B cell (primary cell): ENCODE measurements at regions not wholly inside any gene's neighbourhood (a gene's known extent, or its start where the extent isn't known, plus 50 kb on each side); places are given as distances from the start of the nearest gene placed in this dataset.

Source experiments
- ATAC-seq: fragments of 200-7000 bp; cut with Tn5 transposase; one replicate; pipeline ENCODE4 v1.10.0; 2021; ENCODE audit warnings: low read depth, mild to moderate bottlenecking, moderate number of reproducible peaks, moderate library complexity
- CTCF ChIA-PET: fragments of 350-600 bp; sonication (Branson Sonifier 250); formaldehyde crosslinking; loops from one replicate; lab custom pipeline; 2021; ENCODE audit warnings: antibody characterized with exemption, inconsistent platforms; lab: Charles Lee
- POLR2A ChIA-PET: fragments of 350-600 bp; sonication (Branson Sonifier 250); formaldehyde crosslinking; loops from one replicate; lab custom pipeline; 2021; ENCODE audit warnings: antibody characterized with exemption; lab: Charles Lee
- DNase-seq: peaks from one replicate; pipeline ENCODE4 v3.0.0; 2013
- H2AFZ ChIP-seq: 2 replicates; pipeline ENCODE4 v1.6.1; 2012; ENCODE audit warnings: mild to moderate bottlenecking, low read depth, low read length; ENCODE audit not compliant: insufficient read depth, poor library complexity, severe bottlenecking
- H3K27ac ChIP-seq, 2 donors: 1 replicate in 1 of 2; 2 replicates in 1 of 2; pipeline ENCODE4 v1.5.1; 2012 to 2013; ENCODE audit warnings: low read length in 2 of 2, mild to moderate bottlenecking in 2 of 2, moderate library complexity in 1 of 2
- H3K27me3 ChIP-seq, 4 experiments: fragments of 200-600 bp in 1 of 4; sonication (generic) in 1 of 4; replicated peaks in 1 of 4; 1 replicate in 2 of 4; 2 replicates in 2 of 4; pipeline versions ENCODE4 v1.6.1 to v1.7.0; 2013 to 2016; ENCODE audit warnings: low read length in 3 of 4, mild to moderate bottlenecking in 2 of 4, mixed read lengths in 1 of 4, moderate library complexity in 1 of 4; ENCODE audit not compliant: insufficient read depth in 4 of 4, control insufficient read depth in 3 of 4; ENCODE audit errors: control extremely low read depth in 1 of 4
- H3K36me3 ChIP-seq, 2 experiments: replicated peaks in 1 of 2; 1 replicate in 1 of 2; 2 replicates in 1 of 2; pipeline versions ENCODE4 v1.6.1 to v1.7.1; 2013; ENCODE audit warnings: low read length in 1 of 2; ENCODE audit not compliant: insufficient read depth in 2 of 2, control insufficient read depth in 1 of 2; ENCODE audit errors: control extremely low read depth in 1 of 2, extremely low read depth in 1 of 2
- H3K4me1 ChIP-seq, 2 donors: fragments of 200-600 bp in 1 of 2; sonication (generic) in 1 of 2; 1 replicate in 1 of 2; 2 replicates in 1 of 2; pipeline versions ENCODE4 v1.5.1 to v1.6.1; 2013 to 2017; ENCODE audit warnings: low read length in 2 of 2; ENCODE audit not compliant: control insufficient read depth in 2 of 2, insufficient read depth in 2 of 2
- H3K4me2 ChIP-seq: replicated peaks from 2 replicates; pipeline ENCODE3; 2012; ENCODE audit warnings: mild to moderate bottlenecking, low read depth, low read length; ENCODE audit not compliant: poor library complexity, severe bottlenecking
- H3K4me3 ChIP-seq, 5 experiments: fragments of 200-600 bp in 1 of 5; sonication (generic) in 1 of 5; 1 replicate in 3 of 5; 2 replicates in 2 of 5; pipeline versions ENCODE4 v1.5.1 to v1.7.0; 2011 to 2016; ENCODE audit warnings: low read length in 4 of 5, mild to moderate bottlenecking in 4 of 5, low read depth in 2 of 5, control low read depth in 1 of 5, moderate library complexity in 1 of 5; ENCODE audit not compliant: insufficient read depth in 1 of 5; ENCODE audit errors: control extremely low read depth in 1 of 5, extremely low read depth in 1 of 5
- H3K79me2 ChIP-seq: fragments of 200-600 bp; sonication (generic); one replicate; pipeline ENCODE4 v1.6.0; 2016; ENCODE audit warnings: low read length; ENCODE audit not compliant: control insufficient read depth, insufficient read depth
- H3K9ac ChIP-seq: fragments of 200-600 bp; sonication (generic); 2 replicates; pipeline ENCODE4 v1.6.1; 2017; ENCODE audit warnings: mild to moderate bottlenecking, low read length, moderate library complexity
- H3K9me3 ChIP-seq, 3 donors: one replicate each; pipeline versions ENCODE4 v1.6.1 to v1.7.1; 2013; ENCODE audit warnings: low read length in 2 of 3; ENCODE audit not compliant: control insufficient read depth in 2 of 3, insufficient read depth in 1 of 3; ENCODE audit errors: control extremely low read depth in 1 of 3
- H4K20me1 ChIP-seq: 2 replicates; pipeline ENCODE4 v1.6.0; 2012; ENCODE audit warnings: mild to moderate bottlenecking, low read length; ENCODE audit not compliant: insufficient read depth, control insufficient read depth, poor library complexity, severe bottlenecking
- H3K27ac Mint-ChIP-seq: one replicate; pipeline ENCODE4 v1.8.0; 2021; ENCODE audit warnings: mixed read lengths
- H3K27me3 Mint-ChIP-seq: one replicate; pipeline ENCODE4 v1.8.0; 2021; ENCODE audit warnings: mixed read lengths
- H3K4me1 Mint-ChIP-seq: one replicate; pipeline ENCODE4 v1.8.0; 2021; ENCODE audit warnings: mixed read lengths
- H3K4me3 Mint-ChIP-seq: one replicate; pipeline ENCODE4 v1.8.0; 2021; ENCODE audit warnings: mixed read lengths
- H3K9me3 Mint-ChIP-seq: one replicate; pipeline ENCODE4 v1.8.0; 2022; ENCODE audit warnings: mixed read lengths; ENCODE audit not compliant: insufficient read depth
- EZH2 ChIP-seq: IDR thresholded peaks from 2 replicates; pipeline ENCODE4 v1.6.1; 2012; ENCODE audit warnings: borderline replicate concordance, low read depth, mild to moderate bottlenecking, moderate library complexity, low read length; ENCODE audit not compliant: insufficient read depth, poor library complexity, severe bottlenecking
- WGBS: methylation state at CpG from one replicate; pipeline ENCODE4 v1.1.5; 2013; ENCODE audit warnings: missing lambda C conversion rate; ENCODE audit not compliant: insufficient coverage; 5-methylcytosine and 5-hydroxymethylcytosine counted together
- intact Hi-C: fragments of 100-400 bp; cut with micrococcal nuclease; formaldehyde crosslinking; loops from one replicate; pipeline ENCODE4 v1.10.0; 2022
- TF ChIP-seq, protein P1 (sequence below): fragments of 200-600 bp; IDR thresholded peaks from one replicate; pipeline ENCODE4 v1.8.0; 2022; ENCODE audit warnings: antibody characterized with exemption, mild to moderate bottlenecking

DNA sequence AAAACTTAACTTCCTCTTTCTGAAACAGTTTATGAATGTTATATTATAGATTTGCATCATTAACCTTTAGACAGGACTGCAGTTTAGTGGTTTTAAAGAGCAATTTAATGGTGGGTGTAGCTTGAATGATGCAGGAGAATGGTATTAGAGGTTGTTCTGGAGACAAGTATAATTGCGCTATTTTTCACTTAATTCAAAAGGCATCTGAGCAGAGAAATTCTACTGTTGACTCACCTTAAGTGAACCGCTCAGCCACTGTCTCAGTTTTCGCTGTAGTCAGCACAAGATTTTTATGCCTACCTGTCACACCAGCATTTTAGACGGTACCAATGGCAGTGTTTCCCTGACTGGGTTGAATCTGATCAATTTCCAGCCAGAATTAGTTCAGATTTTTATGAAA lies 348.8 kb upstream of the DCBLD2 start:
- Mint-ChIP-seq H3K4me3 (no peak overlapping the region), H3K27me3 (no peaks in the 10 kb centered on the region), H3K9me3 (no peaks in the 10 kb centered on the region), H3K4me1 (no peaks in the 10 kb centered on the region), H3K27ac (no peak overlapping the region)
- no peaks in the 10 kb centered on the region for H4K20me1 ChIP-seq
- 100% methylated on average over 2 of the region's 4 CpGs for WGBS
- no peak overlapping the region for H3K4me3 ChIP-seq
- ATAC-seq (no peak), DNase-seq (no peak)
- no peaks in the 10 kb centered on the region for H3K79me2 ChIP-seq
- no peak overlapping the region for H3K27ac ChIP-seq
- no peaks in the 10 kb centered on the region for H3K9me3 ChIP-seq
- H3K4me1 ChIP-seq = no peaks in the 10 kb centered on the region
- no peak overlapping the region for H3K9ac ChIP-seq
- ChIA-PET POLR2A (no interaction called here), CTCF (no interaction called here)
- no peak overlapping the region for H3K4me2 ChIP-seq
- H2AFZ ChIP-seq = no peak overlapping the region
- no peak for TF ChIP-seq EZH2
- TF ChIP-seq, protein P1, sequence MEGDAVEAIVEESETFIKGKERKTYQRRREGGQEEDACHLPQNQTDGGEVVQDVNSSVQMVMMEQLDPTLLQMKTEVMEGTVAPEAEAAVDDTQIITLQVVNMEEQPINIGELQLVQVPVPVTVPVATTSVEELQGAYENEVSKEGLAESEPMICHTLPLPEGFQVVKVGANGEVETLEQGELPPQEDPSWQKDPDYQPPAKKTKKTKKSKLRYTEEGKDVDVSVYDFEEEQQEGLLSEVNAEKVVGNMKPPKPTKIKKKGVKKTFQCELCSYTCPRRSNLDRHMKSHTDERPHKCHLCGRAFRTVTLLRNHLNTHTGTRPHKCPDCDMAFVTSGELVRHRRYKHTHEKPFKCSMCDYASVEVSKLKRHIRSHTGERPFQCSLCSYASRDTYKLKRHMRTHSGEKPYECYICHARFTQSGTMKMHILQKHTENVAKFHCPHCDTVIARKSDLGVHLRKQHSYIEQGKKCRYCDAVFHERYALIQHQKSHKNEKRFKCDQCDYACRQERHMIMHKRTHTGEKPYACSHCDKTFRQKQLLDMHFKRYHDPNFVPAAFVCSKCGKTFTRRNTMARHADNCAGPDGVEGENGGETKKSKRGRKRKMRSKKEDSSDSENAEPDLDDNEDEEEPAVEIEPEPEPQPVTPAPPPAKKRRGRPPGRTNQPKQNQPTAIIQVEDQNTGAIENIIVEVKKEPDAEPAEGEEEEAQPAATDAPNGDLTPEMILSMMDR = no peak
- intact Hi-C loops = no loop called here
- no peaks in the 10 kb centered on the region for H3K36me3 ChIP-seq
- no peaks in the 10 kb centered on the region for H3K27me3 ChIP-seq

DNA sequence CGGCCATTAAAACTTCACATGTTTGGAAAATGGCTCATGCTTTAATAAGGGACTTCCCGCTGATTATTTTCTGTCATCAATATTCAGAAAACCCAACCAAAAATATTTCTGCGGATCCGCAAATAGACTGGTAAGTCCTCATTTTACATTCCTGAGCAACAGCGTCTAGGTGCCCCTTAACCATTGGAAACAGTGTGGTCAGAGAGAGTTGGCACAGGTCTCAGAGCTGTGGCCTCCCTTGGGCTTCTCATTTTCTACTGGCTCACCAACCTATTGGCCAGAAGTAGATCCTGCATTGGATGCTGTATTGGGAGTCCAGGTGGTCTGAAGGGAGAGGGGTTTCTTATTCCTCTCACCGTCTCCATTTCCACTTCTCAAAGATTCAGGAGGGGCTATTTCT lies 348.1 kb upstream of the DCBLD2 start:
- Mint-ChIP-seq H3K27ac (no peak overlapping the region), H3K9me3 (no peaks in the 10 kb centered on the region), H3K27me3 (no peaks in the 10 kb centered on the region), H3K4me1 (no peaks in the 10 kb centered on the region), H3K4me3 (no peak overlapping the region)
- ChIA-PET CTCF (no interaction called here), POLR2A (no interaction called here)
- WGBS = 95% methylated on average over 4 of the region's 6 CpGs
- no peak overlapping the region for H3K27ac ChIP-seq
- intact Hi-C loops = no loop called here
- TF ChIP-seq, protein P1 = no peak
- TF ChIP-seq EZH2 = no peak
- H3K4me3 ChIP-seq = no peak overlapping the region
- no peaks in the 10 kb centered on the region for H3K27me3 ChIP-seq
- no peaks in the 10 kb centered on the region for H3K4me1 ChIP-seq
- no peak overlapping the region for H3K4me2 ChIP-seq
- H3K9me3 ChIP-seq = no peaks in the 10 kb centered on the region
- no peak overlapping the region for H3K9ac ChIP-seq
- H3K79me2 ChIP-seq = no peaks in the 10 kb centered on the region
- no peaks in the 10 kb centered on the region for H4K20me1 ChIP-seq
- H2AFZ ChIP-seq = no peak overlapping the region
- no peak for DNase-seq
- H3K36me3 ChIP-seq = no peaks in the 10 kb centered on the region
- ATAC-seq = no peak
